AG10803 (cell line): ENCODE measurements at regions not wholly inside any gene's neighbourhood (a gene's known extent, or its start where the extent isn't known, plus 50 kb on each side); places are given as distances from the start of the nearest gene placed in this dataset.
A peak's percentile ranks its signal among the peaks of the same experiment; 100 is the strongest.

Experiments used
- DNase-seq: peaks from one replicate; pipeline ENCODE4 v3.0.0; 2010; ENCODE audit warnings: low read depth
- H3K4me3 ChIP-seq: 2 replicates; pipeline ENCODE4 v1.5.1; 2011; ENCODE audit warnings: mild to moderate bottlenecking, low read length, control low read depth
- TF ChIP-seq, protein P1 (sequence below): conservative IDR thresholded peaks from 2 replicates; pipeline ENCODE4 v1.5.1; 2011; ENCODE audit warnings: mild to moderate bottlenecking, low read length, control low read depth, inconsistent platforms

DNA sequence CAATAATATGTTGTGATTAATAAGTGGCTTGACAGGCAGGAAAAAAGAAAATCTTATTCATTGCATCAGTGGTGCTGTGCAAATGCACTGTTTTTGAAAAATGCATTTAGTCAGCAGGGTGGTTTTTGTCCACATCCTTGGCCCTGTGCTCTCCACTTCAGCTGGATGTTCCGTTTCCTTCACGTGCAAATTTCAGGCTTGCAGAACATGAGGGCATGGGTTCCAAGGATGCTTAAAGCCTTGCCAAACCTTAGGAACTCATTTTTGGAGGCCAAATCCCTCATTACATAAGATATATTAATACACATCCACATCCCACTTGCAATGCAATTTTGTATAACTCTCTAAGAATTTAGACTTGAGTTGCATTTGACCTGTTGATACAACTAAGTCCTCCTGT, 410.1 kb downstream of the PRDM2 start:
- DNase-seq = peak; percentile 3
- H3K4me3 ChIP-seq = no peak overlapping the region

DNA sequence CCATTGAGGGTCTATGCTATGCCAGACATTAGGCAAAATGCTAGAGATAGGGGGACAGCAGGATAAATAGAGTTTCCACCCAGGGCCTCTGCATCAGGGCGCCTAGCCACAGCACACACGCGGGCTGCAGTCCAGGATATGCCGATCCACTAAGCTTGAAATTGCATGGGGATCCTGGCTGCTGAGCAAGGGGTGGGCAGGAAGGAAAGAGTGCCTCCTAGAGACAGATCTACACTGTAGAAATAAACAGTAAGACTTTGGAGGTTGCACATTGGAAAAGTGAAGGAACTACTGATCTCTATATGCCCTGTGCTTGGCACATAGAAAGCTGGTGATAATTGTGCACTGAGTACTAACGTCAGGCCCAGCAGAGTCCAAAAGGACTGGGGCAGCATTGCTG, 411.1 kb downstream of the PRDM2 start:
- TF ChIP-seq, protein P1, sequence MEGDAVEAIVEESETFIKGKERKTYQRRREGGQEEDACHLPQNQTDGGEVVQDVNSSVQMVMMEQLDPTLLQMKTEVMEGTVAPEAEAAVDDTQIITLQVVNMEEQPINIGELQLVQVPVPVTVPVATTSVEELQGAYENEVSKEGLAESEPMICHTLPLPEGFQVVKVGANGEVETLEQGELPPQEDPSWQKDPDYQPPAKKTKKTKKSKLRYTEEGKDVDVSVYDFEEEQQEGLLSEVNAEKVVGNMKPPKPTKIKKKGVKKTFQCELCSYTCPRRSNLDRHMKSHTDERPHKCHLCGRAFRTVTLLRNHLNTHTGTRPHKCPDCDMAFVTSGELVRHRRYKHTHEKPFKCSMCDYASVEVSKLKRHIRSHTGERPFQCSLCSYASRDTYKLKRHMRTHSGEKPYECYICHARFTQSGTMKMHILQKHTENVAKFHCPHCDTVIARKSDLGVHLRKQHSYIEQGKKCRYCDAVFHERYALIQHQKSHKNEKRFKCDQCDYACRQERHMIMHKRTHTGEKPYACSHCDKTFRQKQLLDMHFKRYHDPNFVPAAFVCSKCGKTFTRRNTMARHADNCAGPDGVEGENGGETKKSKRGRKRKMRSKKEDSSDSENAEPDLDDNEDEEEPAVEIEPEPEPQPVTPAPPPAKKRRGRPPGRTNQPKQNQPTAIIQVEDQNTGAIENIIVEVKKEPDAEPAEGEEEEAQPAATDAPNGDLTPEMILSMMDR = no peak
- no peak for DNase-seq
- no peak overlapping the region for H3K4me3 ChIP-seq

More for the DNA sequence above, 410.1 kb downstream of the PRDM2 start:
- TF ChIP-seq, protein P1 = no peak

DNA sequence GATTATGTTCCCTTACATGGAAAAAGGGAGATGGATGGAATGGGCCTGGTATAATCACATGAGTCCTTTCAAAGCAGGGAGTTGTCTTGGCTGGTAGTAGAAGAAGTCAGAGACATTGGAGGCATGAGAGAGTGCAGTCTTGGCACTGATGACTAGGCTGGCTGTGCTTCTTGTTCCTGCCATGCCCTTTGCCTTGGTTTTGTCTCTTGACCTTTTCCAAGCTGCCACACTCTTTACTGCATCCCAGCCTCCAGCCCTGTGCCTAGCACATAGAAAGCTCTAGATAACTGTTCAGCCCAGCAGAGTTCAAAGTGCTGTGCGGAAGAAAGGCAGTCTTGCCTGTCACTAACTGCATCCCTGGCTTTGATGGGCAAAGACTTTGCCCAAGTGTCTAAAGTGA, 412.6 kb downstream of the PRDM2 start:
- TF ChIP-seq, protein P1 = no peak
- H3K4me3 ChIP-seq = no peak overlapping the region
- no peak for DNase-seq

DNA sequence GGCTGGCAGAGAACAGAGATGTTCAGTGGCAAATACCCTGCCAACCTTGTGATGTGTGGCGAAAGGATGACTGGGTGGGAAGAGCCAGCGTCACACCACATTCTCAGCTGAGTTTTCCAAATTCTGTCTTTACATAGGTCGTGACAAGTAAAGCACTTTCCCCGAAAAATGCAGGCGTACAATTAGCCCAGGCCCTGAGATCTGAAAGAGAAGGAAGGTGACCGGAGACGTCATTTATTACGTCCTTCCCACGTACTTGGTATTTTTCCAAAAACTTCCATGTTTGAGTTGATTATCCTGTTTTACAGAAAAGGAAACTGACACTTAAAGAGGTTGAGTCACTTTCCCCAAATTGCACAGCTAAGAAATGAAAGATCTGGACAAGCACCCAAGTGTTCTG, 413.3 kb downstream of the PRDM2 start:
- TF ChIP-seq, protein P1 = no peak
- H3K4me3 ChIP-seq = no peak overlapping the region
- DNase-seq = no peak

DNA sequence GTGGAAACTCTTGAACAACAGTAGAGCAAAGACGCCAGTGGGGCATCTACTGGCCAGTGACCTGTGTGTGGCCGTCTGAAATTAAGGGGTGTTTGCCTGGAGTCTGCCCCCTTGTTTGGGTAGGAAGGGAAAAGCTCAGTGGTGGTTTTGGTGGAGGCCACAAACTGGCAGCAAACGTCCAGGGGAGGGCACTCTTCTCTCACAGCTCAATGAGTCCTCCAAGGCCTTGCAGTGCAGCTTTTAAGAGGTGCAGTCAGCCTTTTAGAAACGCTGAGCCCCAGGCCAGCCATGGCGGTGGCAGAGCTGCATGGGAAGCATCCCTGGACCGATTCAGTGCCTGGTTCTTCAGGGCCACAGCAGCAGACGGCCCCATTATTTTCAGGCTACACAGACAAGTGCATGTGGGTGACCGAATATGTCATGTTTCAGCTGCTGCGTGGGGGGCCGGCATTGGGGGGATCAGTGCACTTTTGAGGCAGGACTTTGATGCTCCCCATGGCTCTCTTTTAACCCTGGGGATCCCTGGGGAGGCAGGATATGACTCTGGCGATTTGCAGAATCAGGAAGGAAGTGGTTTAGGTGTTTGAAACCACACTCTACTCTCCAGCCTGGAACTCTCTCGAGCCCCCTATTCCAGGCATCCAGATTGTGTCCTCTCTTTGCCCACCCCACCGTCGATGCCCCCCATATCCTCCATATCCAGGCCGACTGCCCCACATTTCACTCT, 414.0 kb downstream of the PRDM2 start:
- TF ChIP-seq, protein P1 = peak; percentile 78
- no peak overlapping the region for H3K4me3 ChIP-seq
- DNase-seq = peak; percentile 58

DNA sequence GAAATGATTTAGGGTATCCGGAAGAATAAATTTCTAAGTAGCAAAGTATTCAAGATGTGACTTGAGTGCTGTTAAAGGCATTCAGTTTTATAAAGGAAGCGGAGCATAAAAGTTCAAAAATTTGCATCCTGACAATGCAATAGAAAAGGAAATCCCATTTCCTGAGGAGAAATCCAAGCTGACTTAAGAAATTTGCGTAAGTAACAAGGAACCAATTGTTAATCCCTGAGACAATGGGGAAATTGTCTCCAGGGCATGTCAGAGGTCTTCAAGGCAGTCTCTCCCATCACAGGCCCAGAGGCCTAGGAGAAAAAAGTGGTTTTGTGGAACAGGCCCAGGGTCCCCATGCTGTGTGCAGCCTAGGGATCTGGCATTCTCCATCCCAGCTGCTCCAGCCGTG, 416.0 kb downstream of the PRDM2 start:
- no peak overlapping the region for H3K4me3 ChIP-seq
- DNase-seq = no peak
- TF ChIP-seq, protein P1 = no peak

DNA sequence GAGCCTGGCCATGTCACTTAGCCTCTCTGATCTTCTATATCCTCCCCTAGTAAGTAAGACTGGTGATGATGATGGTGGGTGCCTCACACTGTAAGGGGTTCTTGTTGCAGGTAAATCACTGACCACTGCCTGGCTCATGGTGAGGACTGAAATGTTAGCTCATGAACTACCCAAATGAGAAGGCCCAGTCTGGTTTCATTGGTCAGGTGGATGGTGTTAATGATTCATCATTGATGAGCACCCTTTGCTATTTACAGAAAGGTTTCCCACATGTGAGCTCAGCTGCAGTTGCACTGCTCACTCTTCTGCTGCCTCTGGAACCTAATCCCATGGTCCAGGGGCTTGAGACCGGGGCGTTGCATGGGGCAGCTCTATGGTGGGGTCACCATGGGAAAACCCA, 417.7 kb downstream of the PRDM2 start:
- H3K4me3 ChIP-seq = no peak overlapping the region
- TF ChIP-seq, protein P1 = no peak
- DNase-seq = no peak
